ENCODE measurements at regions not wholly inside any gene's neighbourhood (a gene's known extent, or its start where the extent isn't known, plus 50 kb on each side); places are given as distances from the start of the nearest gene placed in this dataset.

GRCh38 chr18:43965691-43966090 lies 688.4 kb upstream of the SYT4 start:
- TF ChIP-seq TAF1 (IDR thresholded peaks at IDR 0.05; ENCODE audit: borderline replicate concordance, insufficient read depth, low read length) = no peak
- no peak for TF ChIP-seq SIN3A (IDR thresholded peaks at IDR 0.05; ENCODE audit: borderline replicate concordance, insufficient read depth, low read length)

Data from PFSK-1 (cell line).